ENCODE measurements at regions not wholly inside any gene's neighbourhood (a gene's known extent, or its start where the extent isn't known, plus 50 kb on each side); places are given as distances from the start of the nearest gene placed in this dataset.

DNA sequence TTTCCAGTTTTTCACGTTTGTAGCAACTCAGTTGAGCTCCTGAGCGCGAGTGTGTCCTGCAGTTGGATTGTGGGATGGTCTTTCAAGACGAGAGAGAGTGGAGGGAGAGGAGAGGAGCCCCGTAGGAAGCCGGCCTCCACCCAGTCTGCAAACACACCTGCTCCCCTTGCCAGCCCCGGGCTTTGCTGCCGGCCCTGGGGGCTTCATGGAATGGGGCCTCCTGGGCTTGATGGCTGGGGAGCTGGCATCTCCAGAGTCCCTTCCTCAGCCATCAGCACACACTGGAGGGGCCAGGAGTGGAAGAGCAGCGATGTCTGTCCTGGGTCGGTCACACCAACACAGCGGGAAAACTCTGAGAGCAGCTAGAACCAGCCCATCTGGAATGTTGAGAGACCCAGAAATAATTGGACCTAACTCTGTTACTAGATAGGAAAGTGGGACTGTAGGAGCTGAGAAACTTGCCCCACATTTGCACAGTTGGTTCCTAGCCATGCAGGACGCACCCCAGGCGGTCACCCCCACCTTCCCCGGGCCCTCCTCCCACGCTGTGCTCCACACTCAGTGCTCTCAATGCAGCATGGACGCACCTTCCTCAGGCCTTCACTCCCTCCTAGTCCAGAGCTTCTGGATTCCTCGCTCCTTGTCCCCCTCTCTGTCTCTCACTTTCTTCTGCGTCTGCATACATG is 69.6 kb downstream of the PTGR3 start:
- no peak for DNase-seq (ENCODE audit: low read depth)
- no peak overlapping the region for H3K4me3 ChIP-seq (ENCODE audit: control insufficient read depth, low read depth, low read length)
- TF ChIP-seq CTCF (IDR thresholded peaks at IDR 0.05; ENCODE audit: control insufficient read depth, insufficient read depth, low read depth, low read length, missing control alignments): no peak

DNA sequence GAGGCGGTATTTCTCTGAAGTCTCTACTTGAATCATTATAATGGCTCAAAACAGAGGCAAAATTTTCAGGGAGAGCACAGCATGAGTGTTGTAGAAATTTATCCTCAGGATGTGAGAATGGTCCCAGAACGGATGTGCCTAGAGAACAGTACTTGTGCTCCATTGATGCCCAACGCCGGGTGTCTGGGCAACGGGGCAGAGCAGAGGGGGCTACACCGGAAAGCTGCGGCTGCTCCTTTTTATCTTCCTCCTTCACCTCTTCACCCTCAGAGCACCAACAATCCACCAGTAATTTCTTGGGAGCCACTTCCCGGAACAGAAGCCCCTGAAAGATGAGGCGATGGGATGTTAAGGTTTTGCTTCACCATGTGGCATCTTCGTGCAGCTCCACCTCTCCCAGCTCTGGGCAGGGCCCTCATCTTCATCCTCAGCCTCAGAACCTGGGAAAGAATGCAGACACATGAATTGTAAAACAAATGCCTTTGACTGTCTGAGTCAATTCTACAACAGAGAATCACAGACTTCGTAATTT is 71.5 kb downstream of the PTGR3 start:
- H3K4me3 ChIP-seq (ENCODE audit: control insufficient read depth, low read depth, low read length): no peak overlapping the region
- TF ChIP-seq CTCF (IDR thresholded peaks at IDR 0.05; ENCODE audit: control insufficient read depth, insufficient read depth, low read depth, low read length, missing control alignments): no peak
- no peak for DNase-seq (ENCODE audit: low read depth)

GRCh38 chr18:75135158-75135725 is 73.7 kb downstream of the PTGR3 start:
- DNase-seq (ENCODE audit: low read depth): no peak
- no peak overlapping the region for H3K4me3 ChIP-seq (ENCODE audit: control insufficient read depth, low read depth, low read length)
- TF ChIP-seq CTCF (IDR thresholded peaks at IDR 0.05; ENCODE audit: control insufficient read depth, insufficient read depth, low read depth, low read length, missing control alignments): no peak

- no peak for TF ChIP-seq CTCF (IDR thresholded peaks at IDR 0.05; ENCODE audit: control insufficient read depth, insufficient read depth, low read depth, low read length, missing control alignments)
- H3K4me3 ChIP-seq (ENCODE audit: control insufficient read depth, low read depth, low read length): no peak overlapping the region
- DNase-seq (ENCODE audit: low read depth): no peak
These were observed 74.3 kb downstream of the PTGR3 start for GRCh38 chr18:75134611-75134975.

GRCh38 chr18:75133721-75134610 is 75.0 kb downstream of the PTGR3 start:
- no peak for TF ChIP-seq CTCF (IDR thresholded peaks at IDR 0.05; ENCODE audit: control insufficient read depth, insufficient read depth, low read depth, low read length, missing control alignments)
- no peak for DNase-seq (ENCODE audit: low read depth)
- H3K4me3 ChIP-seq (ENCODE audit: control insufficient read depth, low read depth, low read length): no peak overlapping the region

- TF ChIP-seq CTCF (IDR thresholded peaks at IDR 0.05; ENCODE audit: control insufficient read depth, insufficient read depth, low read depth, low read length, missing control alignments): no peak
- no peak for DNase-seq (ENCODE audit: low read depth)
- no peak overlapping the region for H3K4me3 ChIP-seq (ENCODE audit: control insufficient read depth, low read depth, low read length)
These were observed 75.9 kb downstream of the PTGR3 start for GRCh38 chr18:75132931-75133525.
